K562 (cell line): ENCODE measurements at regions not wholly inside any gene's neighbourhood (a gene's known extent, or its start where the extent isn't known, plus 50 kb on each side); places are given as distances from the start of the nearest gene placed in this dataset.

Experiments used
- ATAC-seq: fragments of 200-7000 bp; cut with Tn5 transposase; 3 replicates; pipeline ENCODE4 v1.9.1; 2020; ENCODE audit warnings: moderate library complexity
- BruUV-seq: library from RNA; stranded (reverse); fragments of 400-500 nt; replicated peaks from 2 replicates; lab custom pipeline; 2021; lab: Mats Ljungman, UMichigan
- CTCF ChIA-PET: fragments of 300-600 bp; formaldehyde crosslinking; extraction: SDS; loops from one replicate; lab custom pipeline; 2021; ENCODE audit warnings: low intra/inter-chr PET ratio; lab: Yijun Ruan, JAX
- POLR2A ChIA-PET: fragments of 300-600, 350-650 bp; sonication (Branson Sonifier 250); formaldehyde crosslinking; extraction: SDS; loops from one replicate; lab custom pipeline; 2021; ENCODE audit warnings: antibody characterized with exemption, inconsistent platforms; lab: Yijun Ruan, JAX
- DNase-seq, 4 experiments: peaks; one replicate each; pipeline versions ENCODE4 v3.0.0 to v3.0.0-alpha.2; 2011 to 2018; ENCODE audit warnings: low spot score in 3 of 4, mixed read lengths in 3 of 4; ENCODE audit errors: extremely low read depth in 1 of 4
- FAIRE-seq: peaks from 2 replicates; lab custom pipeline; 2011; peaks lifted over from hg19 to GRCh38; lab: Jason Lieb, UNC
- H2AFZ ChIP-seq: 2 replicates; pipeline ENCODE4 v1.6.0; 2011; ENCODE audit warnings: low read depth, low read length, control low read depth, inconsistent platforms
- H3K27ac ChIP-seq: fragments of 200-600 bp; 3 replicates; pipeline ENCODE4 v1.8.0; 2011; ENCODE audit warnings: low read depth, mild to moderate bottlenecking, control low read depth, inconsistent platforms, low read length, moderate library complexity, mixed read lengths; ENCODE audit errors: extremely low read depth
- H3K27me3 ChIP-seq, 2 experiments: fragments of 300-600 bp in 1 of 2; 2 replicates in 1 of 2; 3 replicates in 1 of 2; pipeline versions ENCODE4 v1.6.0 to v1.8.0; 2011; ENCODE audit warnings: inconsistent platforms in 2 of 2, low read length in 2 of 2, mild to moderate bottlenecking in 1 of 2, mixed read lengths in 1 of 2, moderate library complexity in 1 of 2; ENCODE audit not compliant: control insufficient read depth in 2 of 2, insufficient read depth in 2 of 2
- H3K36me3 ChIP-seq: fragments of 300-600 bp; 3 replicates; pipeline ENCODE4 v1.8.0; 2011; ENCODE audit warnings: mild to moderate bottlenecking, low read length, inconsistent platforms; ENCODE audit not compliant: control insufficient read depth, insufficient read depth
- H3K4me1 ChIP-seq, 2 experiments: fragments of 200-600 bp in 1 of 2; replicated peaks in 1 of 2; 2 replicates in 1 of 2; 3 replicates in 1 of 2; pipeline versions ENCODE4 v1.5.1 to v1.8.0; 2011; ENCODE audit warnings: inconsistent platforms in 2 of 2, low read length in 2 of 2, mild to moderate bottlenecking in 1 of 2, mixed read lengths in 1 of 2, moderate library complexity in 1 of 2; ENCODE audit not compliant: control insufficient read depth in 2 of 2, insufficient read depth in 2 of 2
- H3K4me2 ChIP-seq: 2 replicates; pipeline ENCODE4 v1.6.1; 2011; ENCODE audit warnings: low read length, control low read depth, inconsistent platforms, mixed read lengths; ENCODE audit not compliant: insufficient read depth
- H3K4me3 ChIP-seq: fragments of 200-600 bp; sonication (generic), shearing (Covaris generic); 2 replicates; pipeline ENCODE4 v1.5.1; 2016; ENCODE audit warnings: control low read depth, inconsistent platforms
- H3K79me2 ChIP-seq: fragments of 200-600 bp; 3 replicates; pipeline ENCODE4 v1.8.0; 2011; ENCODE audit warnings: low read length, inconsistent platforms; ENCODE audit not compliant: control insufficient read depth, insufficient read depth
- H3K9ac ChIP-seq, 2 experiments: 2 replicates each; pipeline versions ENCODE4 v1.6.0 to v1.6.1; 2011; ENCODE audit warnings: low read depth in 2 of 2, low read length in 2 of 2, control low read depth in 1 of 2, inconsistent platforms in 1 of 2, mild to moderate bottlenecking in 1 of 2, mixed read lengths in 1 of 2; ENCODE audit not compliant: insufficient read depth in 1 of 2
- H3K9me1 ChIP-seq: one replicate; pipeline ENCODE4 v1.6.0; 2011; ENCODE audit warnings: inconsistent platforms, mild to moderate bottlenecking, low read length, moderate library complexity; ENCODE audit not compliant: control insufficient read depth, insufficient read depth
- H3K9me3 ChIP-seq: replicated peaks from 2 replicates; pipeline ENCODE4 v1.5.1; 2011; ENCODE audit warnings: low read depth, low read length, inconsistent platforms; ENCODE audit not compliant: control insufficient read depth, insufficient read depth
- H4K20me1 ChIP-seq: replicated peaks from 2 replicates; pipeline ENCODE4 v1.6.1; 2011; ENCODE audit warnings: low read length, inconsistent platforms, mixed read lengths; ENCODE audit not compliant: control insufficient read depth, insufficient read depth
- BMI1 ChIP-seq: fragments of 150-350 bp; IDR thresholded peaks from 2 replicates; pipeline ENCODE4 v1.6.1; 2014; ENCODE audit warnings: low read length
- BRD4 ChIP-seq: fragments of 200-600 bp; sonication (generic); IDR thresholded peaks from 2 replicates; pipeline ENCODE4 v1.6.1; 2017; ENCODE audit warnings: inconsistent platforms
- CREB1 ChIP-seq, 2 experiments: sonication (generic) in 1 of 2; formaldehyde crosslinking in 1 of 2; IDR thresholded peaks; 2 replicates each; pipeline versions ENCODE4 v1.6.1 to v1.8.0; 2012 to 2022; ENCODE audit warnings: inconsistent platforms in 1 of 2, mild to moderate bottlenecking in 1 of 2, missing genetic modification reagents in 1 of 2, moderate library complexity in 1 of 2
- ETS2 ChIP-seq: IDR thresholded peaks from 2 replicates; pipeline ENCODE4 v1.6.1; 2016; ENCODE audit warnings: borderline replicate concordance, missing genetic modification characterization, mild to moderate bottlenecking, moderate library complexity, missing compliant biosample characterization; ENCODE audit not compliant: poor library complexity, severe bottlenecking
- HMGN3 ChIP-seq: IDR thresholded peaks from 2 replicates; pipeline ENCODE4 v1.6.1; 2011; ENCODE audit warnings: borderline replicate concordance, low read depth, mild to moderate bottlenecking, mixed read lengths, low read length; ENCODE audit not compliant: insufficient read length; ENCODE audit errors: extremely low read depth
- MTF1 ChIP-seq: fragments of 250-450 bp; sonication (Bioruptor Pico); IDR thresholded peaks from 2 replicates; pipeline ENCODE4 v1.9.0; 2021; ENCODE audit warnings: moderate library complexity, mild to moderate bottlenecking, inconsistent platforms, borderline replicate concordance
- POLR3G ChIP-seq: IDR thresholded peaks from 2 replicates; pipeline ENCODE4 v1.6.1; 2011; ENCODE audit not compliant: insufficient read length, insufficient replicate concordance; ENCODE audit errors: extremely low read depth
- RHOXF2B ChIP-seq: fragments of 250-450 bp; sonication (Bioruptor Pico); conservative IDR thresholded peaks from 2 replicates; pipeline ENCODE4 v1.5.1; 2021
- TEAD2 ChIP-seq: fragments of 450-650 bp; IDR thresholded peaks from 2 replicates; pipeline ENCODE4 v1.6.1; 2016; ENCODE audit warnings: missing genetic modification characterization, control low read depth, missing compliant biosample characterization
- U2AF2 ChIP-seq: fragments of 200-400 bp; formaldehyde crosslinking; optimal IDR thresholded peaks from 2 replicates; pipeline ENCODE3; 2017; ENCODE audit warnings: low read depth, mild to moderate bottlenecking, low read length
- XRCC3 ChIP-seq: fragments of 450-650 bp; IDR thresholded peaks from 2 replicates; pipeline ENCODE4 v1.6.1; 2017; ENCODE audit warnings: mild to moderate bottlenecking, moderate library complexity
- ZNF133 ChIP-seq: fragments of 250-450 bp; sonication (Bioruptor Pico); IDR thresholded peaks from 2 replicates; pipeline ENCODE4 v1.4.0; 2020; ENCODE audit warnings: mild to moderate bottlenecking
- ZNF408 ChIP-seq: fragments of 250-450 bp; sonication (Bioruptor Pico); IDR thresholded peaks from 2 replicates; pipeline ENCODE4 v1.4.0; 2020; ENCODE audit warnings: low read depth, mild to moderate bottlenecking, moderate library complexity
- ZNF764 ChIP-seq: fragments of 250-450 bp; sonication (Bioruptor Pico); IDR thresholded peaks from 2 replicates; pipeline ENCODE4 v1.4.0; 2020; ENCODE audit warnings: low read depth, mild to moderate bottlenecking, moderate library complexity
- ZNF780A ChIP-seq: fragments of 250-450 bp; sonication (Bioruptor Pico); IDR thresholded peaks from 2 replicates; pipeline ENCODE4 v1.5.0; 2021; ENCODE audit warnings: mild to moderate bottlenecking
- WGBS: fragments of 100-300 bp; shearing (Covaris generic); methylation state at CpG from one replicate; pipeline ENCODE4 v1.1.6; 2016; ENCODE audit warnings: low coverage, mixed read lengths; ENCODE audit not compliant: insufficient coverage; ENCODE audit errors: missing lambda C conversion rate; 5-methylcytosine and 5-hydroxymethylcytosine counted together
- in situ Hi-C: fragments of 300-500 bp; cut with MboI; formaldehyde crosslinking; loops from 4 replicates; pipeline ENCODE4 v1.15.0; 2018; ENCODE audit warnings: inconsistent platforms, mixed read lengths
- intact Hi-C: fragments of 100-400 bp; cut with micrococcal nuclease; formaldehyde crosslinking; loops from 2 replicates; pipeline ENCODE4 v1.14.2; 2022
- TF ChIP-seq, protein P1 (sequence below): fragments of 200-800 bp; sonication (Bioruptor generic); IDR thresholded peaks from 2 replicates; pipeline ENCODE4 v1.6.1; 2017; ENCODE audit warnings: missing genetic modification characterization, missing compliant biosample characterization
- TF ChIP-seq, protein P2 (sequence below), 2 experiments: fragments of 450-650 bp; IDR thresholded peaks; 2 replicates each; pipeline ENCODE4 v1.6.1; 2016
- TF ChIP-seq, protein P3 (sequence below): fragments of 450-650 bp; formaldehyde crosslinking; IDR thresholded peaks from 2 replicates; pipeline ENCODE4 v1.4.0; 2020; ENCODE audit warnings: mild to moderate bottlenecking, moderate library complexity

DNA sequence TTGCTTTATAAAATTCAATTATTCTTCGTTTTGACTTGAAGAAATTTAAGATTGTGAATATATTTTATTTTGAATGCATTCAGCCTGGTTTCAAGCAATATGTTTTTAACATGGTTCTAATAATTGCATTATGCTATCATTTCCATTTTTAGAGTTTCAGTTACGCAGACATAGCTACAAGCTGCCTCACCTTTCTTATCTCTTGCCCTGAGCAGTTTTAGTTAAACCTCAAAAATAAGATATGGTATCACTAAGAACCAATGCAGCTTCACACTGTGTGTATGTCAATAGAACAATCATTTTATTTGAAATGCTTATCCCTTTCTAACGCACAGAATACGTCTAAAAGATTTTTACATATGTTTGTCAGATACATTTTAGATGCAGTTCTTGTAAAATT lies 632.6 kb upstream of the KCND2 start:
- Histone ChIP-seq H3K4me2 (no peak overlapping the region), H3K27ac (no peak overlapping the region), H4K20me1 (no peaks in the 10 kb centered on the region), H3K9ac (no peak overlapping the region), H3K4me3 (no peak overlapping the region), H3K27me3 (no peaks in the 10 kb centered on the region), H3K9me1 (no peaks in the 10 kb centered on the region), H2AFZ (no peak overlapping the region), H3K79me2 (no peaks in the 10 kb centered on the region), H3K4me1 (no peaks in the 10 kb centered on the region), H3K9me3 (peaks cover 2% of the 10 kb centered on the region; the same call in 1 of the 2 replicates)
- ATAC-seq (no peak), FAIRE-seq (no peak)
- intact Hi-C loops: no loop called here
- BruUV-seq: no TSS peak
- TF ChIP-seq MTF1 (CRISPR knock-in tag) (no peak), BRD4 (no peak), TEAD2 (tag) (no peak), HMGN3 (no peak), ZNF764 (CRISPR knock-in tag) (no peak), CREB1 (IDR thresholded peaks at IDR 0.05) (no peak), CREB1 (CRISPR knock-in tag; IDR thresholded peaks at IDR 0.05) (no peak), BMI1 (no peak), XRCC3 (no peak), POLR3G (no peak), U2AF2 (no peak), RHOXF2B (CRISPR knock-in tag) (no peak), ZNF408 (no peak), ZNF133 (CRISPR knock-in tag) (no peak), ETS2 (tag) (no peak), ZNF780A (no peak)
- TF ChIP-seq, protein P1, sequence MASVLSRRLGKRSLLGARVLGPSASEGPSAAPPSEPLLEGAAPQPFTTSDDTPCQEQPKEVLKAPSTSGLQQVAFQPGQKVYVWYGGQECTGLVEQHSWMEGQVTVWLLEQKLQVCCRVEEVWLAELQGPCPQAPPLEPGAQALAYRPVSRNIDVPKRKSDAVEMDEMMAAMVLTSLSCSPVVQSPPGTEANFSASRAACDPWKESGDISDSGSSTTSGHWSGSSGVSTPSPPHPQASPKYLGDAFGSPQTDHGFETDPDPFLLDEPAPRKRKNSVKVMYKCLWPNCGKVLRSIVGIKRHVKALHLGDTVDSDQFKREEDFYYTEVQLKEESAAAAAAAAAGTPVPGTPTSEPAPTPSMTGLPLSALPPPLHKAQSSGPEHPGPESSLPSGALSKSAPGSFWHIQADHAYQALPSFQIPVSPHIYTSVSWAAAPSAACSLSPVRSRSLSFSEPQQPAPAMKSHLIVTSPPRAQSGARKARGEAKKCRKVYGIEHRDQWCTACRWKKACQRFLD (CRISPR knock-in tag): no peak
- TF ChIP-seq, protein P2, sequence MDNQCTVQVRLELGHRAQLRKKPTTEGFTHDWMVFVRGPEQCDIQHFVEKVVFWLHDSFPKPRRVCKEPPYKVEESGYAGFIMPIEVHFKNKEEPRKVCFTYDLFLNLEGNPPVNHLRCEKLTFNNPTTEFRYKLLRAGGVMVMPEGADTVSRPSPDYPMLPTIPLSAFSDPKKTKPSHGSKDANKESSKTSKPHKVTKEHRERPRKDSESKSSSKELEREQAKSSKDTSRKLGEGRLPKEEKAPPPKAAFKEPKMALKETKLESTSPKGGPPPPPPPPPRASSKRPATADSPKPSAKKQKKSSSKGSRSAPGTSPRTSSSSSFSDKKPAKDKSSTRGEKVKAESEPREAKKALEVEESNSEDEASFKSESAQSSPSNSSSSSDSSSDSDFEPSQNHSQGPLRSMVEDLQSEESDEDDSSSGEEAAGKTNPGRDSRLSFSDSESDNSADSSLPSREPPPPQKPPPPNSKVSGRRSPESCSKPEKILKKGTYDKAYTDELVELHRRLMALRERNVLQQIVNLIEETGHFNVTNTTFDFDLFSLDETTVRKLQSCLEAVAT (IDR thresholded peaks at IDR 0.05): no peak
- TF ChIP-seq, protein P3, sequence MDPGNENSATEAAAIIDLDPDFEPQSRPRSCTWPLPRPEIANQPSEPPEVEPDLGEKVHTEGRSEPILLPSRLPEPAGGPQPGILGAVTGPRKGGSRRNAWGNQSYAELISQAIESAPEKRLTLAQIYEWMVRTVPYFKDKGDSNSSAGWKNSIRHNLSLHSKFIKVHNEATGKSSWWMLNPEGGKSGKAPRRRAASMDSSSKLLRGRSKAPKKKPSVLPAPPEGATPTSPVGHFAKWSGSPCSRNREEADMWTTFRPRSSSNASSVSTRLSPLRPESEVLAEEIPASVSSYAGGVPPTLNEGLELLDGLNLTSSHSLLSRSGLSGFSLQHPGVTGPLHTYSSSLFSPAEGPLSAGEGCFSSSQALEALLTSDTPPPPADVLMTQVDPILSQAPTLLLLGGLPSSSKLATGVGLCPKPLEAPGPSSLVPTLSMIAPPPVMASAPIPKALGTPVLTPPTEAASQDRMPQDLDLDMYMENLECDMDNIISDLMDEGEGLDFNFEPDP (CRISPR knock-in tag): no peak
- TF ChIP-seq, all 486 proteins: peak for 0
- CTCF ChIA-PET: no interaction called here
- in situ Hi-C loops: no loop called here
- no peak for DNase-seq
- POLR2A ChIA-PET: no interaction called here
- 16% methylated on average over 4 of the region's 4 CpGs for WGBS
- no peaks in the 10 kb centered on the region; the same call in 2 of the 3 replicates for H3K36me3 ChIP-seq
